WTC11 (cell line): ENCODE measurements at regions not wholly inside any gene's neighbourhood (a gene's known extent, or its start where the extent isn't known, plus 50 kb on each side); places are given as distances from the start of the nearest gene placed in this dataset.

Source experiments
- ATF1 ChIP-seq: sonication (generic); formaldehyde crosslinking; IDR thresholded peaks from 2 replicates; pipeline ENCODE4 v1.8.1; 2023; ENCODE audit warnings: mild to moderate bottlenecking, moderate library complexity, missing genetic modification reagents
- ESRRA ChIP-seq: sonication (generic); formaldehyde crosslinking; IDR thresholded peaks from 2 replicates; pipeline ENCODE4 v1.8.1; 2022; ENCODE audit warnings: mild to moderate bottlenecking, missing genetic modification reagents, borderline replicate concordance
- STAT6 ChIP-seq: sonication (generic); formaldehyde crosslinking; conservative IDR thresholded peaks from 2 replicates; pipeline ENCODE4 v1.8.1; 2023; ENCODE audit warnings: mild to moderate bottlenecking, low read depth, missing genetic modification reagents, moderate library complexity

GRCh38 chrX:76109654-76110053, 63.2 kb upstream of the PBDC1 start (continued):
- no peak for TF ChIP-seq ESRRA (CRISPR knock-in tag)
- no peak for TF ChIP-seq STAT6
- no peak for TF ChIP-seq ATF1 (CRISPR knock-in tag)
